Effector CD8-positive, alpha-beta T cell (primary cell): ENCODE measurements at regions not wholly inside any gene's neighbourhood (a gene's known extent, or its start where the extent isn't known, plus 50 kb on each side); places are given as distances from the start of the nearest gene placed in this dataset.

Experiments used
- DNase-seq: peaks from one replicate; lab custom pipeline; 2025; lab: John Stamatoyannopoulos, UW

- no peak for DNase-seq
Measured at GRCh38 chr4:153988492-153989363, 199.8 kb upstream of the SFRP2 start.

- no peak for DNase-seq
Measured at GRCh38 chr4:153987291-153987690, 198.4 kb upstream of the SFRP2 start.

DNA sequence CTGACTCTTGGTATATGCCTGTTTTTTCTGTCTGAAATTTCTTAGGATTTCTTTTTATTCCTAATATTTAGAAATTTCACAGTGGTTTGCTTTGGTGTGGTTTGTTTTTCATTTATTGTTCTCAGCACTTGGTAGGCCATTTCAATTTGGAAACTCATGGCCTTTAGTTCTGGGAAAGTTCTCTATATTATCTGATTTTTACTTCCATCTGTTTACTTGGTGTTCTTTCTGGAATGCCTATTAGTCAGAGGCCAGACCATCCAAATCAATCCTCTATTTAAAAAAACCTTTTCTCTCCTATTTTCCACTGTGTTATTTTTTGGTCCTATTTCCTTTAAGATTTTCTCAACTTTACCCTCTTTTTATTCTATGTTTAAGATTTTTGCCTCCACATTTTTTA, 188.1 kb upstream of the SFRP2 start:
- no peak for DNase-seq

GRCh38 chr4:153974452-153974851, 185.6 kb upstream of the SFRP2 start:
- no peak for DNase-seq

DNA sequence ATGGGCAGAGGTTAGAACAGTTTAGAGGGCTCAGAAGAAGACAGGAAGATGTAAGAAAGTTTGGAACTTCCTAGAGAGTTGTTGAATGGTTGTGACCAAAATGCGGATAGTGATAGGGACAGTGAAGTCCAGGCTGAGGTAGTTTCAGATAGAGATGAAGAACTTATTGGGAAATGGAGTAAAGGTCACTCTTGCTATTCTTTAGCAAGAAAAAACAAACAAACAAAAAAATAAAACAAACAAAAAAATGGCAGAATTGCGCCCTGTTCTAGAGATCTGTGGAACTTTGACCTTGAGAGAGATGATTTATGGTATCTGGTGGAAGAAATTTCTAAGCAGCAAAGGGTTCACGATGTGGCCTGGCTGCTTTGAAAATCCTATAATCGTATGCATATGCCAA, 185.1 kb upstream of the SFRP2 start:
- no peak for DNase-seq

- DNase-seq, result no peak
Measured at GRCh38 chr4:153971899-153972298, 183.0 kb upstream of the SFRP2 start.

GRCh38 chr4:153970169-153970568, 181.3 kb upstream of the SFRP2 start:
- DNase-seq, result no peak

- DNase-seq, result no peak
Measured at GRCh38 chr4:153969542-153969941, 180.7 kb upstream of the SFRP2 start.

GRCh38 chr4:153966641-153967040, 177.8 kb upstream of the SFRP2 start:
- DNase-seq, result no peak

GRCh38 chr4:153963216-153963615, 174.3 kb upstream of the SFRP2 start:
- no peak for DNase-seq

- no peak for DNase-seq
Measured at GRCh38 chr4:153962311-153963039, 173.6 kb upstream of the SFRP2 start.

DNA sequence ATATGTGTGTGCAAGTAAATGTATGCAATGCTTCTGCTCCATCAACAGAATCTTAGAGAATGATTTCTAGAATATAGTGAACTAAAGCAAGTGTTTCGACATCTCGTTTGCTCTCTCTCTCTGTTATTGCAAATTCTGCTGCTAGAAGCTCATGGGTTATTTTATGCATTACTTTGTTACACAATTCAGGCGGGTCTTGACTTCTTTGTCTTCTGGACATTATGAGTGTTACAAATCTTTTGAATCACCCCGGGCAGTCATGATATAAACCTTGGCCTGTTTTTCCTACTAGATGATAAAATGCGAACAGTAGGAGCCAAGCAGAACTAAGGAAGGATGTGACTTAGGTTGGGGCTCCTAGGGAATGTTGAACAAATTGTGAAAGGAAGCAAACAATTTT, 166.4 kb upstream of the SFRP2 start:
- no peak for DNase-seq

- no peak for DNase-seq
Measured at GRCh38 chr4:153954654-153955053, 165.8 kb upstream of the SFRP2 start.

- DNase-seq, result no peak
Measured at GRCh38 chr4:153950100-153950979, 161.5 kb upstream of the SFRP2 start.

- no peak for DNase-seq
Measured at GRCh38 chr4:153948041-153948440, 159.2 kb upstream of the SFRP2 start.

DNA sequence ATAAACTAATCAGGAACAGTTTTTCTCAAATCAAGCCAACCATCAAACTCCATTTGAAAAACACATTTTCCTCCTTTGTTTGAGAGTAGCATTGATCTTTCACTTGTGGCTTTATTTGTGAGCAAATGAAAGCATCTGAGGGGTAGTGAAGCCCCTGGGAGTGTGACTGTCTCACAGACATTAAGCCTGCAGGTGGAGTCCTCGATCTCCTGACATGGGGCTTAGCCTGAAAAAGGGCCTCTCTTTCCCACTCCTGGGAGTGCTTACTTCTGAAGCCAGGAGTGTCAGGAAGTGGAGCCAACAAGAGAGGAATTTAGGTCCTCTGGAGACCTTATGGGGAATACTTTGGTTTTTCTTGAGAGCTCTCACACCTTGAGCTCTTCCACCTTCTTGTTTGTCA, 158.2 kb upstream of the SFRP2 start:
- no peak for DNase-seq

GRCh38 chr4:153945704-153946103, 156.8 kb upstream of the SFRP2 start:
- no peak for DNase-seq

- DNase-seq, result no peak
Measured at GRCh38 chr4:153943738-153944415, 155.0 kb upstream of the SFRP2 start.

DNA sequence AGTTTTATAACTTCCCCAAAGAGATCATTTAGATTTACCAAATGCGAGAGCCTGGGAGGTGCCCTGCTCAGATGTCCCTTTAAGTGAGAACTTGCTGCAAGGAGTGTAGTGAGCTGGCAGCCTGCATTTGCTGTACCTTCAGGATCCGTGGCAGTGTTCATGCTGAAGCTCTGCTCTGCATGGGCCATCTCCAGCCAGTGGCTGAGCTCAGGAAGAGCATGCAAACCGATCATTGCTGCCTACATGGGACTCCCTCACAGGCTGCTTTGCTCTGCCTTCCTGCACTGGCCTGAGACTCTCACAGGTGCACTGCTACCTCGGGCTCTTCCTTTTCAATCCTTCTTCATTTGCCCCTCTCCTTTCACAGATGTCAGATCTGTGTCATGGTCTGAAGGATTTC, 152.0 kb upstream of the SFRP2 start:
- DNase-seq, result no peak

GRCh38 chr4:153939570-153939969, 150.7 kb upstream of the SFRP2 start:
- no peak for DNase-seq

- DNase-seq, result no peak
Measured at GRCh38 chr4:153938994-153939393, 150.1 kb upstream of the SFRP2 start.

GRCh38 chr4:153937289-153937688, 148.4 kb upstream of the SFRP2 start:
- no peak for DNase-seq
